GM18508 (cell line): ENCODE measurements at regions not wholly inside any gene's neighbourhood (a gene's known extent, or its start where the extent isn't known, plus 50 kb on each side); places are given as distances from the start of the nearest gene placed in this dataset.
A peak's percentile ranks its signal among the peaks of the same experiment; 100 is the strongest.
"Not testable (repeated sequence)": the region's sequence is repeated elsewhere in the genome, so short reads cannot be mapped to it uniquely, and the experiment has no call there.

Experiments used
- ATAC-seq: cut with Tn5 transposase; IDR thresholded peaks from one replicate; pipeline ENCODE4 v1.9.1; 2021; ENCODE audit warnings: moderate number of reproducible peaks; ENCODE audit not compliant: insufficient read depth, unreplicated experiment

DNA sequence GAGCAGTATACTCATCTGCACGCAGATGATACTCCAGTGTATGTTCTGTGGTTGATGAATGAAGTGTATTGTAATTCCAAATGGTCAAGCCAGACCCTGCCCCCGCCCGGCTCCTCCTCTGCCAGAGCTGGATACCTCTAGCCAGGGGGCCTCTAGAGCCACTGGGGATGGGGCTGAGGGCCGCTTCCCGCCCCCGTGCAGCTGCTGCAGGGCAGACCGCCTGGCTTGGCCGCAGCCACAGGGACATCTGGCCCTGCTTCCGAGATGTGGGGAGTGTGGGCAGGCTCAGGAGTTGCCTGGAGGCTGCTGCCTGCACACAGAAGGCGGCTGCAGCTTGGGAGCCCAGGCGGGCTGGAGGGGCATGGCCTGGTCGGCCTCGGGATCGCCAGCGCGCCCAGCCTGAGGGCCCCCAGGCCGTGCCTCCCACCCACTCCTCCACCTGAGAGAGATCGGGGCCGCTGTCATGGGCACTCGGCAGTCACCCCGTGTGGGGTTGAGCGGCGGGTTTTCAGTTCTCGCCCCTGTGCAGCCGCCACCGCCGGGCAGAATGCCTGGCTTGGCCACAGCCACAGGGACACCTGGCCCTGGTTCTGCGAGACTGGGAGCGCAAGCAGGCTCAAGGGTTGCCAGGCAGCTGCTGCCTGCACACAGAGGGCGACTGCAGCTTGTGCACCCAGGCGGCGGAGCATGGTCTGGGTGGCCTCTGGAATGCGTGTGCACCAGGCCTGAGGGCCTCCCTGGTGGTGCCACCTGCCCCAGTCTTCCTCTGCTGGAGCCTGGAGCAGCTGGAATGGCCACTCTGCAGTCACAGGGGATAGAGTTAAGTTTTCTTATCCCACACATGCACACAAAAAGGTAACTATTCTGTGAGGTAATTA, 1643.7 kb downstream of the SPATA31A7 start:
- ATAC-seq = not testable (repeated sequence)

DNA sequence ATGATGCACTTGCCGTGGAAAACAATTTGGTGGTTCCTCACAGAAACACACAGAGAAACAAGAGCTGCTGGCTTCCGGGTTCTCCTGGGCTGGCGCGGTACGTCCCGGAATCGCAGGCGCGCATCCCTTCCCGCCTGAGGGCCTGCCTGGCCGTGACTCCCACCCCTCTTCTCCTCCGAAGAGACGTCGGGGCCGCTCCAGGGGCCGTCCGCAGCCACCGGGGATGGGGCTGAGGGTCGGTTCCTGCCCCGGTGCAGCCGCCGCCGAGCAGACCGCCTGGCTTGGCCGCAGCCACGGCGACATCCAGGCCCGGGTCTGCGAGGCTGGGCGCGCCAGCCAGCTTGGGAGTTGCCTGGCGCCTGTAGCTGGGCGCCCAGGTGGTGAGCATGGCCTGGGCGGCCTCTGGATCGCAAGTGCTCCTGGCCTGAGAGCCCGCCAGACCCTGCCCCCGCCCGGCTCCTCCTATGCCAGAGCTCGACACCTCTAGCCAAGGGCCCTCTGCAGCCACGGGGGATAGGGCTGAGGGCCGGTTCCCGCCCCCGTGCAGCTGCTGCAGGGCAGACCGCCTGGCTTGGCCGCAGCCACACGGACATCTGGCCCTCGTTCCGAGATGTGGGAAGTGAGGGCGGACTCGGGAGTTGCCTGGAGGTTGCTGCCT, 1647.5 kb downstream of the SPATA31A7 start:
- not testable (repeated sequence) for ATAC-seq

DNA sequence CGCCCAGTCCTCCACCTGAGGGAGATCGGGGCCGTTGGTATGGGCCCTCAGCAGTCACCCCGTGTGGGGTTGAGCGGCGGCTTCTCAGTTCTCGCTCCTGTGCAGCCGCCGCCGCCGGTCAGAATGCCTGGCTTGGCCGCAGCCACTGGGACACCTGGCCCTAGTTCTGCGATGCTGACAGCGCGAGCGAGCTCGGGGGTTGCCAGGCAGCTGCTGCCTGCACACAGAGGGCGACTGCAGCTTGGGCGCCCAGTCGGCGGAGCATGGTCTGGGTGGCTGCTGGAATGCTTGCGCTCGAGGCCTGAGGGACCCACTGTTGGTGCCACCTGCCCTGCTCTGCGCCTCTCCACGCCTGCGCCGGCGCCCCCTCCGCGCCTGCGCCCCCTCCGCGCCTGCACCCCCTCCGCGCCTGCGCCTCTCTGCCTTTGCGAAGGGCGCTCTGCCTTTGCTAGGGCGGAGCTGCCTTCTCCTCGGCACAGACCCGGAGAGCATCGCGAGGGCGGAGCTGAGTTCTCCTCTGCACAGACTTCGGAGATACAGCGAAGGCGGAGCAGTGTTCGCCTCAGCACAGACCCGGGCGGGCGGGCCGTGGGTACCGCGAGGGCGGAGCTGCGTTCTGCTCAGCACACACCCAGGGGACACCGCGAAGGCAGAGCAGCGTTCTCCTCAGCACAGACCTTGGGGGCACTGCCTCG, 1648.3 kb downstream of the SPATA31A7 start:
- peak; percentile 100 for ATAC-seq

DNA sequence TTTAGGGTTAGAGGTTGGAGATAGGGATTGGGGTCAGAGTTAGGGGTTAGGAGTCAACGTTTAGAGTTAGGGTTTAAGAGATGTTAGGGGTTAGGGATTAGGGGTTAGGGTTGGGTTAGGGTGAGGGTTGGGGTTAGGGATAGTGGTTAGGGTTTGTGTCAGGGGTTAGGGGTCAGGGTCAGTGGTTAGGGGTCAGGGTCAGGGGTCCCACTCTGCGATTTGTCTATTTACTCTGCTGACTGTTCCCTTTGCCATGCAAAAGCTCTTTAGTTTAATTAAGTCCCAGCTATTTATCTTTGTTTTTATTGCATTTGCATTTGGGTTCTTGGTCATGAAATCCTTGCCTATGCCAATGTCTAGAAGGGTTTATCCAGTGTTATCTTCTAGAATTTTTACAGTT, 1649.3 kb downstream of the SPATA31A7 start:
- not testable (repeated sequence) for ATAC-seq

DNA sequence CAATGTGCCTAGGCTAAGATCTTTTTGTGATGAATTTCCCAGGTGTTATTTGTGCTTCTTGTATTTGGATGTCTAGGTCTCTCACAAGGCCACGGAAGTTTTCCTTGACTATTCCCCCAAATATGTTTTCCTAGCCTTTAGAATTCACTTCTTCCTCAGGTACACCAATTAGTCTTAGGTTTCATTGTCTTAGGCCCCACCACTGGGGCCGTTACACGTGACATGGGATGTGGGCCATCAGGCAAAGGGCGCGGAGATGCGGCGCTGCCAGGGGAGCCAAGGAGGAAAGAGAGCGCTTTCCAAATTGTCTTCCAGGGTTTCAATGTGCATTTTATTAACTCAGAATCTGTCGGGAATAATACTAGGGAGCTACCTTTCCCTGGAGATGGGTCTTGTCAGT, 1653.3 kb downstream of the SPATA31A7 start:
- ATAC-seq = not testable (repeated sequence)

DNA sequence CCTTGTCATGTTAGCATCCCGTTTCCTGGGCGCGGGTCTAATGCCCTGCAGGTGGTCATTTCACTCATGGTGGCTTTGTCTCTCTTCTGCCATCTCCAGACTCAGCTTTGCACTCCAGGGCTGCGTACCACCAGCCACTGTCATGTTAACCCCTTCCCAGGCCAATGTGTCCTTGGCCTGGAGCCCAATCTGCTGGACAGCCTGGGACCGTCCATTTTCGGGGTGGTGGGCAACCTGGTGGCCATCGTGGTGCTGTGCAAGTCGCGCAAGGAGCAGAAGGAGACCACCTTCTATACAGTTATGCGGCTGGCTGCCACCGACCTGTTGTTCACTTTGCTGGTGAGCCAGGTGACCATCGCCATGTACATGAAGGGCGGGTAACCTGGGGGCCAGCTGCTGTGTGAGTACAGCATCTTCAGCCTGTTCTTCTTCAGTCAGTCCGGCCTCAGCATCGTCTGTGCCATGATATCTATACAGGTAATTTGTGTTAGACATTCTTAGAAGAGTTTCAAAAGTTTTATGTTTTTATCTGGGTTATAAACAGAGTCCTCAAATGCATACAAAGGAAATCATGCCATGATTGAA, 1654.0 kb downstream of the SPATA31A7 start:
- not testable (repeated sequence) for ATAC-seq

DNA sequence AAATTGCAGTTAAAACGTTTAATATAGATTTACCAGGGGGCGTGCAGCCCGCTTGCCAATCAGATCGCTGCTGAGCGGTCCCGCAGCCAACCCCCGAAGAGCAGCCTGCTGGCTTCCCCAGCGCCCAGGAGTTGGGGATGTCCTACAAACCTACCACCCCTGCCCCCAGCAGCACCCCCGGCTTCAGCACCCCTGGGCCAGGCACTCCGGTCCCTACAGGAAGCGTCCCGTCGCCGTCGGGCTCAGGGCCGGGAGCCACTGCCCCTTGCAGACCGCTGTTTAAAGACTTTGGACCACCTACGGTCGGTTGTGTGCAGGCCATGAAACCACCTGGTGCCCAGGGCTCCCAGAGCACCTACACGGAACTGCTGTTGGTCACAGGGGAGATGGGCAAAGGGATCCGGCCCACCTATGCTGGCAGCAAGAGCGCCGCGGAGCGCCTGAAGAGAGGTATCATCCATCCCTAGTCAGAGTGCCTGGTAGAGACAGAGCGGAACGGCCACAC, 1654.9 kb downstream of the SPATA31A7 start:
- ATAC-seq = not testable (repeated sequence)

DNA sequence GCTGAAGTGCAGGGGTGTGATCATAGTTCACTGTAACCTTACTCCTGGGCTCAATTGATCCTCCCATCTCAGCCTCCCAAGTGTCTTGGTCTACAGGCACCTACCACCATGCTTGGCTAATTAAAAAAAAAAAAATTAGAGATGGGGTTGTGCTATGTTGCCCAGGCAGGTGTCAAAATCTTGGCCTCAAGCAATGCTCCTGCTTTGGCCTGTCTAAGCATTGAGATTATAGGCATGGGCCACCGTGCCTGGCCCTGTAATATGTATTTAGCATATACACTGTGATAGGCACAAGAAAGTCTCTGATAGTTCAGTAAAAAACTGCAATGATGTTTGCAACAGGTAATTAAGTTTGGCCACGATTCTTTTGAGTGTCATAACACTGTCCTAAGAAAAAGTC, 1658.4 kb downstream of the SPATA31A7 start:
- ATAC-seq = not testable (repeated sequence)

DNA sequence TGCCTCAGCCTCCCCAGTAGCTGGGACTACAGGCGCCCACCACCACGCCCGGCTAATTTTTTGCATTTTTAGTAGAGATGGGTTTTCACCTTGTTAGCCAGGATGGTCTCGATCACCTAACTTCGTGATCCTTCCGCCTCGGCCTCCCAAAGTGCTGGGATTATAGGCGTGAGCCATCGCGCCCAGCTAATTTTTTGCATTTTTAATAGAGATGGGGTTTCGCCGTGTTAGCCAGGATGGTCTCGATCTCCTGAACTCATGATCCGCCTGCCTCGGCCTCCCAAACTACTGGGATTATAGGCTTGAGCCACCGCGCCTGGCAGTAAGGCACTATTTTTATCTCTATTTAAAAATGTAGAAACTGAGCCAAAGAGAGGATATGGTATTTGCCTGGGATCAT, 1660.2 kb downstream of the SPATA31A7 start:
- ATAC-seq = not testable (repeated sequence)

DNA sequence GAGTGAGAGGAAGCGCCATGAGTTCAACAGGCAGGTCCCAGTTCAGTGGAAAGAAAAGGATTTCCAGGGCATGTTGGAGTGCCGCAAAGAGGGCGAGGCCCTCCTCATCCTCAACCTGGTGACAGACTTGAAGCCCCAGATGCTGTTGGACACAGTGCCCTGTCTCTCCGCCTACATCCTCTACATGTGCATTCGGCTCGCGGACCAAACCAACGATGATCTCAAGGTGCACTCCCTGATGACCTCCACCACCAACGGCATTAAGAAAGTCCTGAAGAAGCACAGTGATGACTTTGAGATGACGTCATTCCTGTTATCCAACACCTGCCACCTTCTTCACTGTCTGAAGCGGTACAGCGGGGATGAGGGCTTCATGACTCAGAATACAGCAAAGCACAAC, 1667.4 kb downstream of the SPATA31A7 start:
- not testable (repeated sequence) for ATAC-seq

DNA sequence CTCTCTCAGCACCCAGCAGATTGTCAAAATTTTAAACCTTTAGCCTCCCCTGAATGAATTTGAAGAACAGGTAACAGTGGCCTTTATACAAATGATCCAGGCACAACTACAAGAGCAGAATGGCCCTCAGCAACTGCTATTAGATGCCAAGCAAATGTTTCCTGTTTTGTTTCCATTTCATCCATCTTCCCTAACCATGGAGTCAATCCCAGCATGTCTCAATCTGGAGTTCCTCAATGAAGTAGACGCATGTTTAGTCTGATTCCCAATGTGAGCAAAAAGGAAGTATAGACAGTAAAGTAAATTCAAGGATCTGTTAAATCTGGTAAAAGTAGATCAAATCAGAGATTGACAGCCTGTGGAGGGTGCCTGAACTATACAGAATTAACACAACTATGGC, 1668.4 kb downstream of the SPATA31A7 start:
- not testable (repeated sequence) for ATAC-seq

DNA sequence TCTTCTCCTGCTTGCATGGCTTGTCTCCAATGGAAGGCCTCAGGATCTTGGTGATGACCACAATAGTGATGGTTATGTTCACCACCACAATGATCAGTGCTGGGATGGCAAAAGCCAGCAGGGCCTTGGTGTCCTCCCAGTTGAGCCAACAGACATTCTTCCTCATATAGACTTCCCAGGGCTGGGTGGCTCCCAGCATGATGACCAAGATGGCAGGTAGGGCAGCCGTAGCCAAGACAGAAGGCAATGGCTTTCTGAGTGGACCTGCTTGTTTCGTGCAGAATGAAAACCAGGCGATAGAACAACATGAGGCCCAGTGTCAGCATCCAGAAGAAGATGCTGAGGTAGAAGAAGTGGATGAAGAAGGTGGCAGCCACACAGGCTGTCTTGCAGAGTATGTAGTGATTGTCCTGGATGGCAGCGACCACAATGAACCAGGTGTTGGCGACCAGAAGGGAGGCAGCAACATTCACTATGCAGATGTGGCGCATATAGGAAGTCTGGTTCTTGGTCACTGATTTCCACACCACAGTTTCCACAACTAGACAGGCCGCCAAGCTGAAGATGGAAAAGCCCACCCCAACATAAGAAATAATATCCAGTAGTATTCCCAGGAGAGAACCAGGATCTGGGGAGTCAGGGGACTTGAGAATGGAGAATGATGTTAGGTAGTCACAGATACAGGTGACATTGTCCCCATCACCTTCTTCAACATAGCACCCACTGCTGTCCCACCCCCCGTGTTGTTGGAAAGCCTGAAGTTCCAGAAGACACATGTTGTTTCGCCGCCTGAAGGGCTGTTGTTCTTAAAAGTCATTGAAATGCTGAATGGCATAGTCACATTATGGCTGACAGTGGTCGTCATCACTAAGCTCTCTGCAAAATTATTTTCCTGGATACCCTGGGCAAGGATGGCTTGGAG, 1671.4 kb downstream of the SPATA31A7 start:
- not testable (repeated sequence) for ATAC-seq

DNA sequence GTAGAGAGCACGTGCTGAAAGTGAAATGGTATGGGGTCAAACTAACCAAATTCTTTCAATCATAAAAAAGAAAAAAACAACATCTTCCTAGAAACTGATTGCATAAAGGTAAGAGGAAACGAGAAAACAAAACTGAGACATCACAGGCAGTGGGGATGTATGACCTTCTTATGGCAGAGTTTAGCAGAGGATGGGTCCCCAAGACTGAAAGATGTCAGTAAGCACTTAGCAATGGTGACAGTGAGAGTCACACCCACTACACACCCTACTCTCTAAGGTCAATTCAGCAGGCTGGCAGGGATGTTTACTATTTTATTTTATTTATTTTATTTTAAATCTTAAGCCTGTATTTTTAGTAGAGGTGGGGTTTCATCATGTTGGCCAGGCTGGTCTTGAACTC, 1672.3 kb downstream of the SPATA31A7 start:
- not testable (repeated sequence) for ATAC-seq

DNA sequence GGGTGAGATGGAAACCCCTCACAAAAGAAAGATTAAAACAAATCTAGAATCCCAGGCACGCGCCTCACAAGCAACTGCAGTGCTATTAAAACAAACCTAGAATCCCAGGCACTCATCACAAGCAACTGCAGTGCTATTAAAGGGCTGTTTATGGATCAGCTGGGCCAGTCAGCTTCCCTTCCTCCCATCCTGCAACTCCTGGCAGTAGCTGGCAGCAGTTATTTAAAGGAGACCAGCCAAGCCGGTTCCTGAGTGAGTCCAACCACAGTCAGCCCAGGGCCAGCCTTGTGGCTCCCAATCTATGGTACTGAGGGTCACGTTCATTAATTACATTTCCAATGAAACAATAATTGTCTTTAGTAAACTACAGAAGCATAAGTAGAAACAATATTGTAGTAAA, 1673.5 kb downstream of the SPATA31A7 start:
- not testable (repeated sequence) for ATAC-seq

DNA sequence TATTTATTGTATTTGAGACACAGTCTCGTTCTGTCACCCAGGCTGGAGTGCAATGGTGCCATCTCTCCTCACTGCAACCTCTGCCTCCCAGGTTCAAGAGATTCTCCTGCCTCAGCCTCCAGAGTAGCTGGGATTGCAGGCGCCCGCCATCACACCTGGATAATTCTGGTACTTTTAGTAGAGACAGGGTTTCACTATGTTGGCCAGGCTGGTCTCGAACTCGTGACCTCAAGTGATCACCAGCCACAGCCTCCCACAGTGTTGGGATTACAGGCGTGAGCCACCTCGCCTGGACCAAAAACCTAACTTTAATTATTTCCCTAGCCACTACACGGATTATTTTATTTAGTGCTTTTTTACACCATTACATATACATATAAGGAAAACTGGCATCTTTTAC, 1674.0 kb downstream of the SPATA31A7 start:
- ATAC-seq = not testable (repeated sequence)

DNA sequence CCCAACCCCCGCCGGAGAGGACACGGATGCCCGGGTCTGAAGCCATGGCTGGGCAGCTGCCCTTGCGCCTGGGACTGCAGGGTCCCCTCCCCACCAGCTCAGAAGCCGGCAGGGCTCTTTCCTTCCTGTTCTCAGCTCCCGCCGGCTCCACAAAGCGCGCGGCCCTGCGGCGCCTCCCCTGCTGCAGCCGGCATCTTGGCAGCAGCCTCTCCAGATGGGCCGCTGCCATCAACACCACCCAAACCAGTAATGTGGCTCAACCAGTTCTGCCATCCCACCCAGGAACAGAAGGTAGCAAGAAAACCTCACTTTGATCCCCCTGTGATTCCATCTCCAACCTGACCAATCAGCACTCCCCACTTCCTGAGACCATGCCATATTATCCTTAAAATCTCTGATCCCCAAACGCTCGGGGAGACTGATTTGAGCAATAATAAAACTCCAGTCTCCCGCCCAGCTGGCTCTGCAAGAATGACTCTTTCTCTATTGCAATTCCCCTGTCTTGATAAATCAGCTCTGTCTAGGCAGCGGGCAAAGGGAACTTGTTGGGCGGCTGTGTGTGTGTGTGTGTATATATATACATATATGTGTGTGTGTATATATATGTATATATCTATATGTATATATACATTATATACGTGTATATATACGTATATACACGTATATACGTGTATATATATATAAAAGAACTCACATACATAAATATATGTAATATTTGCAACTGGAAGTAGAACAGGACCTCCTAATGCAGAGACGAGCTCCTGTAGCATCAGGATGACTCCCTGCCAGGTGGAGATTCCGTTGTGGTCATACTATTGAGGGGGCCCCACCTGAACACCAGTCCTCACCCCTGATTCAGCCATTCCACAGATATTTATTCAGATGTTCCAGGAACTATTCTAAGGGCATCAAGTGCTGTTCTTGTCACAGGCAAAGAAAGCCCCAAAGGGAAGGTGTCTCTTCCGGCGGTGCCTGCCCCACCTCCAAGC, 1674.9 kb downstream of the SPATA31A7 start:
- not testable (repeated sequence) for ATAC-seq

DNA sequence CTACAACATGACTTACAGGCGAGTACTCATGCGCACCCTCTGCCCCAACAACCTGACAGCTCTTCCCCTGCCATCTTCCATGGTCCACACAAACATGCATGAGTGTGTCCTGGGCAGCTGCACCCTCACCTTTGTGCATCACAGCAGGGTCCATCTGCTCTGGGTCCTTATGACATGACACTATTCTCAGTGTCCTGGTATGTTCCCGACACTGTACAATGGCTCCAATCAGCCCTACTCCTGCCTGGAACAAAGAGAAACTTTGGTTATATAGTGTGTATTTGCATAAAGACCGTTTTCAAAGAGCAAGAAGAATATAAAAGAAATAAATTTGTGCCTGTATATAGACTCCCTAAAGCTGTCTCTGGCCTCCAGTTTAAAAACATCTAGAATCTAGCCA, 1679.2 kb downstream of the SPATA31A7 start:
- ATAC-seq = not testable (repeated sequence)

DNA sequence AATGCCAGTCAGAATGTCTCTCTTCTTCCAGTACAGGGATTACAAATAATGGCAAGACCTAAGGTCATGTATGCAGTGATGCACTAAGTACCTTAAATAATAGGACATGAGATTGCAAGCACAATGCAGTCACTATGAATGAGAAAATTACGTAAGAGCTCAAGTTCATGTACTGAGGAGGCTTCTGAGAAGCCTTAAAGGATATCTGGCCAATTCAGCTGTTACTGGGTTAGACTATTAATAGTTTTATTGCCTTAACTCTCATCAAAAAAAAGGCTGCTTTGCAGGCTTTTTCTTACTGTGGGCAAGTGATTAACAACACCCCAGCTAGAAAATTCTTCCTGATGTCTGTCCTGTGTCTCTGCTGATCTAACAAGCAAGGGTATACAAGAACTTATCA, 1681.9 kb downstream of the SPATA31A7 start:
- not testable (repeated sequence) for ATAC-seq
